ENCODE measurements at regions not wholly inside any gene's neighbourhood (a gene's known extent, or its start where the extent isn't known, plus 50 kb on each side); places are given as distances from the start of the nearest gene placed in this dataset.

- Histone ChIP-seq H3K36me3 (ENCODE audit: control insufficient read depth, insufficient read depth, low read length) (no peaks in the 10 kb centered on the region), H3K4me3 (no peak overlapping the region), H3K9me1 (ENCODE audit: control insufficient read depth, insufficient read depth, low read length) (no peaks in the 10 kb centered on the region), H3K27ac (ENCODE audit: extremely low read depth, low read depth, low read length) (no peak overlapping the region), H4K20me1 (replicated peaks; ENCODE audit: control insufficient read depth, insufficient read depth, low read length) (no peaks in the 10 kb centered on the region), H3K27me3 (ENCODE audit: control insufficient read depth in 2 of 2, insufficient read depth in 2 of 2, low read length in 2 of 2) (no peaks in the 10 kb centered on the region), H3K79me2 (ENCODE audit: control insufficient read depth, insufficient read depth, low read length) (no peaks in the 10 kb centered on the region), H2AFZ (ENCODE audit: low read depth, low read length) (no peak overlapping the region), H3K4me2 (ENCODE audit: insufficient read depth, low read length) (no peak overlapping the region), H3K9me3 (replicated peaks; ENCODE audit: control insufficient read depth, insufficient read depth, low read depth, low read length) (no peaks in the 10 kb centered on the region; the same call in 1 of the 2 replicates), H3K9ac (ENCODE audit: insufficient read depth in 1 of 2, low read depth in 2 of 2, low read length in 2 of 2) (no peak overlapping the region), H3K4me1 (replicated peaks in 1 of 2; ENCODE audit: control insufficient read depth in 2 of 2, insufficient read depth in 2 of 2, low read length in 2 of 2) (no peaks in the 10 kb centered on the region)
- ATAC-seq (no peak), FAIRE-seq (no peak), DNase-seq (ENCODE audit: extremely low read depth in 1 of 4, low spot score in 3 of 4) (no peak)
- in situ Hi-C loops (cut with MboI) (no loop called here), intact Hi-C loops (cut with micrococcal nuclease) (no loop called here)
- no peak for TF ChIP-seq ZNF217 (CRISPR knock-in tag; IDR thresholded peaks at IDR 0.05)
- no peak for TF ChIP-seq BRCA1 (IDR thresholded peaks at IDR 0.05)
- no peak for TF ChIP-seq BRCA1 (CRISPR knock-in tag; IDR thresholded peaks at IDR 0.05)
- TF ChIP-seq ZNF41 (CRISPR knock-in tag; conservative IDR thresholded peaks at IDR 0.05), result no peak
- no peak for TF ChIP-seq ZNF212 (CRISPR knock-in tag; IDR thresholded peaks at IDR 0.05)
- no peak for TF ChIP-seq BRD4 (IDR thresholded peaks at IDR 0.05)
- TF ChIP-seq DDX20 (tag; IDR thresholded peaks at IDR 0.05; ENCODE audit: low read depth), result no peak
- 2% methylated on average over 4 of the region's 4 CpGs for WGBS (ENCODE audit: insufficient coverage, low coverage, missing lambda C conversion rate)
- POLR2A ChIA-PET, result no interaction called here
- CTCF ChIA-PET (ENCODE audit: low intra/inter-chr PET ratio), result no interaction called here
- no TSS peak for BruUV-seq (replicated peaks)
Observed at GRCh38 chr4:155506745-155507144, 130.0 kb upstream of the MAP9 start.

DNA sequence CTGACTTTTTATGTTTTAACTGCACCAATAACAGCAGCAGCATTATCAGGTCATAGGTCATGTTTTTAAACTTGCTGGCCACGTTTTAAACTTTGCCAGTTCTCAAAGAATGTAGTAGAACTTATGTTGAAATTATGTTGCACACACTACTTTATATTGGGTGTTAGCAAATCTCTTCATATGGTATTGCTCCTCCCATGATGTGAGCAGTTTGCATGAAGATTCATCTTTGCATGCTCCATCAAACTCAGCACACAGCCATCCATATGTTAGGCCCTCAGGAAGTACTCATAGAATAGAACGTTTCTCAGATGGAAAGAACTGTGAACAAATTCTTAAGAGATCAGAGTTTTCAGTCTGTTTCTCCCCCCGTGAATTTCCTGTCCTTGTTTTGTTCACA is 128.6 kb upstream of the MAP9 start:
- H3K4me2 ChIP-seq (ENCODE audit: insufficient read depth, low read length), result no peak overlapping the region
- no peak overlapping the region for H3K4me3 ChIP-seq
- WGBS (ENCODE audit: insufficient coverage, low coverage, missing lambda C conversion rate), result 0% methylated on average over 3 of the region's 3 CpGs
- H3K9me3 ChIP-seq (replicated peaks; ENCODE audit: control insufficient read depth, insufficient read depth, low read depth, low read length), result no peaks in the 10 kb centered on the region
- no peak overlapping the region for H3K9ac ChIP-seq (ENCODE audit: insufficient read depth in 1 of 2, low read depth in 2 of 2, low read length in 2 of 2)
- ChIA-PET POLR2A (no interaction called here), CTCF (ENCODE audit: low intra/inter-chr PET ratio) (no interaction called here)
- FAIRE-seq (no peak), DNase-seq (ENCODE audit: extremely low read depth in 1 of 4, low spot score in 3 of 4) (no peak), ATAC-seq (no peak)
- no peaks in the 10 kb centered on the region for H3K36me3 ChIP-seq (ENCODE audit: control insufficient read depth, insufficient read depth, low read length)
- no peaks in the 10 kb centered on the region for H3K27me3 ChIP-seq (ENCODE audit: control insufficient read depth in 2 of 2, insufficient read depth in 2 of 2, low read length in 2 of 2)
- intact Hi-C loops (cut with micrococcal nuclease) (no loop called here), in situ Hi-C loops (cut with MboI) (no loop called here)
- no peaks in the 10 kb centered on the region for H3K79me2 ChIP-seq (ENCODE audit: control insufficient read depth, insufficient read depth, low read length)
- no peak overlapping the region for H2AFZ ChIP-seq (ENCODE audit: low read depth, low read length)
- H3K4me1 ChIP-seq (replicated peaks in 1 of 2; ENCODE audit: control insufficient read depth in 2 of 2, insufficient read depth in 2 of 2, low read length in 2 of 2), result no peaks in the 10 kb centered on the region
- H4K20me1 ChIP-seq (replicated peaks; ENCODE audit: control insufficient read depth, insufficient read depth, low read length), result no peaks in the 10 kb centered on the region
- no peak overlapping the region for H3K27ac ChIP-seq (ENCODE audit: extremely low read depth, low read depth, low read length)
- no peaks in the 10 kb centered on the region for H3K9me1 ChIP-seq (ENCODE audit: control insufficient read depth, insufficient read depth, low read length)
- BruUV-seq (replicated peaks), result no TSS peak
- TF ChIP-seq ZNF780A (CRISPR knock-in tag; IDR thresholded peaks at IDR 0.05) (no peak), STAG1 (CRISPR knock-in tag; IDR thresholded peaks at IDR 0.05; ENCODE audit: borderline replicate concordance) (no peak), MAZ (CRISPR knock-in tag; conservative IDR thresholded peaks at IDR 0.05 in 1 of 2, IDR thresholded peaks at IDR 0.05 in 1 of 2) (no peak), YBX1 (IDR thresholded peaks at IDR 0.05) (no peak), ZNF41 (CRISPR knock-in tag; conservative IDR thresholded peaks at IDR 0.05) (no peak), JUNB (CRISPR knock-in tag; conservative IDR thresholded peaks at IDR 0.05) (no peak), YY1 (IDR thresholded peaks at IDR 0.05; ENCODE audit: borderline replicate concordance in 1 of 3, control insufficient read depth in 1 of 3, extremely low read depth in 1 of 3, insufficient read depth in 3 of 3, insufficient read length in 1 of 3, insufficient replicate concordance in 2 of 3, low read depth in 1 of 3, low read length in 2 of 3) (no peak)
- TF ChIP-seq, protein P1, sequence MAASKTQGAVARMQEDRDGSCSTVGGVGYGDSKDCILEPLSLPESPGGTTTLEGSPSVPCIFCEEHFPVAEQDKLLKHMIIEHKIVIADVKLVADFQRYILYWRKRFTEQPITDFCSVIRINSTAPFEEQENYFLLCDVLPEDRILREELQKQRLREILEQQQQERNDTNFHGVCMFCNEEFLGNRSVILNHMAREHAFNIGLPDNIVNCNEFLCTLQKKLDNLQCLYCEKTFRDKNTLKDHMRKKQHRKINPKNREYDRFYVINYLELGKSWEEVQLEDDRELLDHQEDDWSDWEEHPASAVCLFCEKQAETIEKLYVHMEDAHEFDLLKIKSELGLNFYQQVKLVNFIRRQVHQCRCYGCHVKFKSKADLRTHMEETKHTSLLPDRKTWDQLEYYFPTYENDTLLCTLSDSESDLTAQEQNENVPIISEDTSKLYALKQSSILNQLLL (CRISPR knock-in tag; IDR thresholded peaks at IDR 0.05; ENCODE audit: borderline replicate concordance), result no peak
- TF ChIP-seq, protein P2, sequence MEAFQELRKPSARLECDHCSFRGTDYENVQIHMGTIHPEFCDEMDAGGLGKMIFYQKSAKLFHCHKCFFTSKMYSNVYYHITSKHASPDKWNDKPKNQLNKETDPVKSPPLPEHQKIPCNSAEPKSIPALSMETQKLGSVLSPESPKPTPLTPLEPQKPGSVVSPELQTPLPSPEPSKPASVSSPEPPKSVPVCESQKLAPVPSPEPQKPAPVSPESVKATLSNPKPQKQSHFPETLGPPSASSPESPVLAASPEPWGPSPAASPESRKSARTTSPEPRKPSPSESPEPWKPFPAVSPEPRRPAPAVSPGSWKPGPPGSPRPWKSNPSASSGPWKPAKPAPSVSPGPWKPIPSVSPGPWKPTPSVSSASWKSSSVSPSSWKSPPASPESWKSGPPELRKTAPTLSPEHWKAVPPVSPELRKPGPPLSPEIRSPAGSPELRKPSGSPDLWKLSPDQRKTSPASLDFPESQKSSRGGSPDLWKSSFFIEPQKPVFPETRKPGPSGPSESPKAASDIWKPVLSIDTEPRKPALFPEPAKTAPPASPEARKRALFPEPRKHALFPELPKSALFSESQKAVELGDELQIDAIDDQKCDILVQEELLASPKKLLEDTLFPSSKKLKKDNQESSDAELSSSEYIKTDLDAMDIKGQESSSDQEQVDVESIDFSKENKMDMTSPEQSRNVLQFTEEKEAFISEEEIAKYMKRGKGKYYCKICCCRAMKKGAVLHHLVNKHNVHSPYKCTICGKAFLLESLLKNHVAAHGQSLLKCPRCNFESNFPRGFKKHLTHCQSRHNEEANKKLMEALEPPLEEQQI (IDR thresholded peaks at IDR 0.05), result no peak

Measured in K562 (cell line).